ENCODE measurements at regions not wholly inside any gene's neighbourhood (a gene's known extent, or its start where the extent isn't known, plus 50 kb on each side); places are given as distances from the start of the nearest gene placed in this dataset.

DNA sequence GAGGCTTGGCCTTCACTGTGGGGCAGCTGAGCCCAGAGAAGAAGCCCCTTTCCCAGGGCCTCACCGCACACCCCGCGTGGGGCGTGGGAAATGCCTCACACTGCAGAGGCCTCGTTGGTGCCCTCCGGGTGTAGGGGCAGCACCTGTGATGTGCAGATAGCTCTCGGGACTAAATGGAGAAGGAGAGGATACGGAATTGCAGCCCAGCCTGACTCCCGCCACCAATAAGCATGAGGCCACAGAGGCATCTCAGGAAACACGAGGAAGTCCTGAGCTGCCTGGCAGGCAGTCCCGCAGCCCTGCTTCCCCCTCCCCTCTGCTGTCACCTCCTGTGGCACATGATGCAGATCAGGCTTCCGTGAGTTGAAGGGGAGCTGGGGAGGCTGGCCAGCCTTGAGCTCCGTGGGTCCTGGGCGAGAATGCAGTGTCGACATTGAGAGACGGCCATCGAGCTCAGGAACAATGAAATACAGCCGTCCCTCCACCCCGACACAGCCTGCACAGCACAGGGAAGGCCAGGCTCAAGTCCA, 59.6 kb upstream of the PPP2R2D start:
- TF ChIP-seq, protein P1, sequence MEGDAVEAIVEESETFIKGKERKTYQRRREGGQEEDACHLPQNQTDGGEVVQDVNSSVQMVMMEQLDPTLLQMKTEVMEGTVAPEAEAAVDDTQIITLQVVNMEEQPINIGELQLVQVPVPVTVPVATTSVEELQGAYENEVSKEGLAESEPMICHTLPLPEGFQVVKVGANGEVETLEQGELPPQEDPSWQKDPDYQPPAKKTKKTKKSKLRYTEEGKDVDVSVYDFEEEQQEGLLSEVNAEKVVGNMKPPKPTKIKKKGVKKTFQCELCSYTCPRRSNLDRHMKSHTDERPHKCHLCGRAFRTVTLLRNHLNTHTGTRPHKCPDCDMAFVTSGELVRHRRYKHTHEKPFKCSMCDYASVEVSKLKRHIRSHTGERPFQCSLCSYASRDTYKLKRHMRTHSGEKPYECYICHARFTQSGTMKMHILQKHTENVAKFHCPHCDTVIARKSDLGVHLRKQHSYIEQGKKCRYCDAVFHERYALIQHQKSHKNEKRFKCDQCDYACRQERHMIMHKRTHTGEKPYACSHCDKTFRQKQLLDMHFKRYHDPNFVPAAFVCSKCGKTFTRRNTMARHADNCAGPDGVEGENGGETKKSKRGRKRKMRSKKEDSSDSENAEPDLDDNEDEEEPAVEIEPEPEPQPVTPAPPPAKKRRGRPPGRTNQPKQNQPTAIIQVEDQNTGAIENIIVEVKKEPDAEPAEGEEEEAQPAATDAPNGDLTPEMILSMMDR (IDR thresholded peaks at IDR 0.05), result no peak
- TF ChIP-seq POLR2A (IDR thresholded peaks at IDR 0.05), result no peak
- TF ChIP-seq POLR2AphosphoS5 (IDR thresholded peaks at IDR 0.05), result no peak
